GM18861 (cell line): ENCODE measurements at regions not wholly inside any gene's neighbourhood (a gene's known extent, or its start where the extent isn't known, plus 50 kb on each side); places are given as distances from the start of the nearest gene placed in this dataset.
"Not testable (repeated sequence)": the region's sequence is repeated elsewhere in the genome, so short reads cannot be mapped to it uniquely, and the experiment has no call there.

Source experiments
- ATAC-seq: cut with Tn5 transposase; IDR thresholded peaks from one replicate; pipeline ENCODE4 v1.9.1; 2021; ENCODE audit not compliant: unreplicated experiment

- ATAC-seq = no peak
Measured at GRCh38 chr4:151519728-151520415, 110.9 kb downstream of the FHIP1A start.

- no peak for ATAC-seq
Measured at GRCh38 chr4:151522866-151523519, 114.0 kb downstream of the FHIP1A start.

GRCh38 chr4:151524610-151525009 lies 115.6 kb downstream of the FHIP1A start:
- no peak for ATAC-seq

- not testable (repeated sequence) for ATAC-seq
Measured at GRCh38 chr4:151526489-151526888, 117.5 kb downstream of the FHIP1A start.

- no peak for ATAC-seq
Measured at GRCh38 chr4:151527699-151528098, 118.7 kb downstream of the FHIP1A start.

- no peak for ATAC-seq
Measured at GRCh38 chr4:151529187-151529586, 120.2 kb downstream of the FHIP1A start.

- no peak for ATAC-seq
Measured at GRCh38 chr4:151530230-151530629, 121.3 kb downstream of the FHIP1A start.

GRCh38 chr4:151530783-151531182 lies 121.8 kb downstream of the FHIP1A start:
- ATAC-seq = no peak

GRCh38 chr4:151532001-151532708 lies 123.2 kb downstream of the FHIP1A start:
- ATAC-seq = no peak

- no peak for ATAC-seq
Measured at GRCh38 chr4:151534195-151534594, 125.2 kb downstream of the FHIP1A start.

GRCh38 chr4:151535366-151535765 lies 126.4 kb downstream of the FHIP1A start:
- no peak for ATAC-seq

- no peak for ATAC-seq
Measured at GRCh38 chr4:151537687-151538086, 128.7 kb downstream of the FHIP1A start.

- no peak for ATAC-seq
Measured at GRCh38 chr4:151538963-151539362, 130.0 kb downstream of the FHIP1A start.

GRCh38 chr4:151540728-151541388 lies 131.9 kb downstream of the FHIP1A start:
- ATAC-seq = no peak

- no peak for ATAC-seq
Measured at GRCh38 chr4:151541389-151542071, 132.6 kb downstream of the FHIP1A start.

- no peak for ATAC-seq
Measured at GRCh38 chr4:151548708-151549107, 139.7 kb downstream of the FHIP1A start.

GRCh38 chr4:151549378-151549777 lies 140.4 kb downstream of the FHIP1A start:
- not testable (repeated sequence) for ATAC-seq

- no peak for ATAC-seq
Measured at GRCh38 chr4:151553874-151554273, 144.9 kb downstream of the FHIP1A start.

GRCh38 chr4:151555151-151555945 lies 146.4 kb downstream of the FHIP1A start:
- no peak for ATAC-seq

GRCh38 chr4:151558496-151559113 lies 149.6 kb downstream of the FHIP1A start:
- no peak for ATAC-seq
